ENCODE measurements at regions not wholly inside any gene's neighbourhood (a gene's known extent, or its start where the extent isn't known, plus 50 kb on each side); places are given as distances from the start of the nearest gene placed in this dataset.

- TF ChIP-seq CTCF (IDR thresholded peaks at IDR 0.05), result no peak
- no peak for TF ChIP-seq POLR2A (IDR thresholded peaks at IDR 0.05)
These were observed 481.2 kb downstream of the HAO1 start for GRCh38 chr20:7459083-7459482.

Measured in Peyer's patch (tissue), 4 donors.